GM21423 (cell line): ENCODE measurements at regions not wholly inside any gene's neighbourhood (a gene's known extent, or its start where the extent isn't known, plus 50 kb on each side); places are given as distances from the start of the nearest gene placed in this dataset.
A peak's percentile ranks its signal among the peaks of the same experiment; 100 is the strongest.

ENCODE experiments used
- ATAC-seq: cut with Tn5 transposase; IDR thresholded peaks from one replicate; pipeline ENCODE4 v1.9.1; 2021; ENCODE audit warnings: mild to moderate bottlenecking, moderate library complexity; ENCODE audit not compliant: unreplicated experiment

DNA sequence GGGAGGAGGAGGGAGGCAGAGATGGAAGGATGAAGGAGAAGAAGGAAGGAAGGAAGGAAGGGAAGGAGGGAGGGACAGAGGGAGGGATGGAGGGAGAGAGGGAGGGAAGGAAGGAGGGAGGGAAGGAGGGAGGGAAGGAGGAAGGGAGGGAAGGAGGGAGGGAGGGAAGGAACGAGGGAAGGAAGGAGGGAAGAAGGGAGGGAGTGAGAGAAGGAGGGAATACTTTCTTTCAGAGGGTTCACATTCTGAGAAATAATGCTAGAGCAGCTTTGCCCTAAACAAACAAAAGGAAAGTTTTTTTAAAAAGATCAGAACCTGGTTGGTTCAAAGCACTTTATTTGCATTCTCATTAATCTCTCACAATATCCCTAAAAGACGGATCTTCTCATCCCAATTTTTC lies 96.1 kb upstream of the NXT1 start:
- ATAC-seq = no peak

DNA sequence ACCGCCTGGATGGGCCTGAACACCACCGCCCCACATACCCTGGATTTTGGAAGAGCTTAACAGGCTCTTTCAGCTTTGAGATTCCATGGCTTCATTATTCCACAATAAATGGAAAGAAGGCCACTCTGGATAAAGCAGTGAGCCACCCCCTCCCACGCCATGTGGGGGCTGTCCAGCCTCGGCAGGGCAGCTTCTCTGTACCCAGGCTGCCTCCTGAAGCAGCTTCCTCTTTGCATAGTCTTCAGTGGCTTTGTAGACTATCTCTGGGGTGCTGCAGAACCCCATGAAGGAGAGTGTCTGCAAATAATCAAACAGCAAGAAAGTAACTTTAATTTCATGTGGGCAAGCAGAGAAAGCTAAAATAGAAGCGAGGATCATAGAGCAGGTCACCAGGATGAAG lies 96.6 kb upstream of the NXT1 start:
- ATAC-seq = no peak

DNA sequence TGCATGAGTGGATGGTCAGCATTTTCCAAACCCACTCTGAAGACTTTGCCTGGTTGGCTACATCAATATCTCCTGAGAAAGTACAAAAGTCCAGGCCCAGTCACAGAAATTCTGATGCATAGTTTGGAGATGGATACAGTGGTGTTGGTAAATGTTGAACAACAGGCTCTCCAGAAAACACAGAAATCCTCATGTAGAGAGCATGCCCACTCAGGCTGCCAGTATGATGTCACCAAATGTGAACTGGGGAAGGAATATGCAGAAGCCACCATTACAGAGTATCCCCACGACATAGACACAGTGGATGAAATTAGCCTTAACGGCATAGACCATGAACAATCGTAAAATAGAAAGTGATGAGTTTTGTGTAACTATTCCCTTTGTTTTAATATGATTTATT lies 97.1 kb upstream of the NXT1 start:
- ATAC-seq = no peak

DNA sequence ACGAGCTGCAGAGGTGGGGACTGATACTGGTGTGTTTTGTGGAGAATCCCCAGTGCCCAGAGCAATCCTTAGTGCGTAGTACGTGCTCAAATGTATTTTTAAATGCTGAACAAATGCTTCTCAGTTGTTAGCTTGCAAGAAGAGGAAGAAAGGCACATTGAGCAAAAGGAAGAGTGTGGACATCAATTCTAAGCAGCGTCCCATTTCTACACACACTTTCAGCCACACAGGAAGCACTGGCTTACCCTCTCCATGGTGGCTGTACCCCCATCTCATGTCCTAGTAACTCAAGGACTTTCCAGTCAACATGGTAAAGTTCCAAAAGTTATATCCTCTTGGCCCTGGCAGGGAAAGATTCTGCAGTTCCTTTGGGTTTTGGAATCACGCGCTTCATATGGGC lies 98.8 kb upstream of the NXT1 start:
- ATAC-seq = no peak

DNA sequence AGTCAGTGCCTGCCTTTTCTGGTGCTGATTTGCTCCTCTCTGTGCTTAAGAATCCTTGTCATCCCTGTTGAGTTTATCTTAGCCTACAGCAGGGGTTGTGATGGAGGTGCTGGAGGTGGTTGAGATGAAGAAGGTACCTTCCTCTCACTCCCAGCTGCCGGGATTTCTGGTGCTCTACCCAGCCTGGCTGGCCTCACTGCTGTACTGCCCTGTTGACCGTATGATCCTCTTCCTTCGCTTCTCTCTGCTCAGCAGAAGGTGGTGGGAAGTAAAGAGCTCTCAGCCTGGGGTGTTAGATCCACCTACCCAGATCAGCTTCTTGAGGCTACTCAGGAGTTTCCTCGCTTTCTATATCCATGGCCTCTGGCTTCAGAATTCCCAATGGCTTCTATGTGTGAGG lies 101.0 kb upstream of the NXT1 start:
- ATAC-seq = no peak

DNA sequence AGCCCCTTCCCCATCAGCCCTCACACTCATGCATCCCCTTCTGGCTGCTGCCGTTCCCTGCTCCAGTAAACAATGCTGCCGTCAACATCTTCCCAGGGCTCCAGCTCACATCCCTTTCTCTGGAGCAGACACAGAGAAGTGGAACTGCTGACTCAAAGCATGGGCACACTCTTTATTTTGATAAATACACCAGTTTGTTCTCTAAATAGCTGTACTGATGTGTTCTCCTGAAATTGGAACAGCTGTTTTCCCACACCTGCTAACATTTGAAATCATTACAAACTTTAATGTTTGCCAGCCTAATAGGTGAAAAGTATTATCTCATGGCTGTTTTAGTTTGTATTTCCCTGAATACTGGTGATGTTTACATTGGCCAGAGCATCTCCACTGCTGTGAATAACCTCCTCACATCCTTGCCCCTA lies 102.1 kb upstream of the NXT1 start:
- ATAC-seq = no peak

DNA sequence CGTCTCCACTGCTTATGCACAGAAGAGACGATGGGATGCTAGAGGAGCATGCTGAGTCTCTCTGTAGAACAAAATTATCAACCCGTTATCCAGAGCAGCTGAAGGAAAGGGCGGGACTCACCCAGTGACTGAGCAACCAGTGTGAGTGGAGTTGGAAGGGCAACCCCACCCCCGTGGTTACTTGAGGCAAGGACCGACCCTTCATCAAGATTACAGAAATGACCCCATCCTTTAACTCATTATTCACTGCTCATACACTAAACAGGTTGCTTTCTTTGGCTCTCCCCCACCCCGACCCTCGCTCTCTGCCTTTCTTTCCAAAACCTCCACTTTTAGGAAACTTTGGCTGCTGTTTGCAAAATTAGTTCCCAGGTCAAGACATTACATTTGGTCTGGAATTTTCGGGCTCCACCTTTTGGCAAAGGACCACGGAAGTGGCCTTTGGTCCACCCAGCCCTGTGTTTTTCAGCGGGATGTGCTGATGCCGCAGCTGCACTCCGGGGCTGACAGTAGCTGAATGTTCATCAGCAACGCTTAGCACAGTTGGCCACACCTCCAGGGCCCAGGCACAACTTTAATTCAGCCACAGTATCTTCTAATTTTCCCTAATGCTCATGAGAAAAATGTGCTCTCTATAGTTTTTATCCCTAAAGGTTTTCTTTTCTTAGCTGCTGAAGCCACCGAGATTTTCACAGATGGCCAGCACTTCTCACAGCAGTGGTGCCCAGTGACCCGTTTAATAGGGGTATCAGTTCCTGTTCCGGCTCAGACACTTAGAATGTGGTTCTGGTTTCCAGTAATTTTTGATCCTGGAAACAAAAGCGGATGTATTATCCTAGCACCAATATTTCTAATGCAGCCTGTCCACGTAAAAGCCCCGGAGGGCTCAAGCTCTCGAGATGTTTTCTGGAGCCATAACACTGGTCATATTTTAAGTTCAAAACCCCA lies 103.6 kb upstream of the NXT1 start:
- no peak for ATAC-seq

DNA sequence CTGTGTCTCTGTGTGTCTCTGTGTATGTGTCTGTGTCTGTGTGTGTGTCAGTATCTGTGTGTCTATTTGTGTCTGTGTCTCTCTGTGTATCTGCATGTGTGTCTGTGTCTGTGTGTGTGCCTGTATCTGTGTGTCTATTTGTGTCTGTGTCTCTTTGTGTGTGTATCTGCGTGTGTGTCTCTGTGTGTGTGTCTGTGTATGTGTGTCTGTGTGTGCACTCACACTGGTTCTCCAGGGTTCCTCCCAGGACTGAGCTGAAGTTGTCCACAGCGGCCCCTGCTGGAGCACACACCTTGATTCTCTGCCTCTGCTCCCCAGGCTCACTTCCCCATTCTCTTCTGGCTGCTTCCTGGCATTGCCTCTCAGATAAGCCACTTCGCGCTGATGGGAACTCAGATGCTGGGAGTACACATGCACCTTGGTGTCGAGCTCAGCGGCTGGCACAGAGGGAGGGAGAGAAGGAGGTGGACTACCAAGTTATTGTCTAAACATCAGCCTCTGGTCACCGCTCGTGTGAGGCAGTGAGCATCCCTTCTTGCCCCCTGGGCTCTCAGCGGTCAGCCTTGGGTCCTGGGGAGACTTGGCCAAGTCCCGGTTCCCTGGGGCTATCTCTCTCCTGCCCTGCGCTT lies 104.9 kb upstream of the NXT1 start:
- ATAC-seq = peak; percentile 87

DNA sequence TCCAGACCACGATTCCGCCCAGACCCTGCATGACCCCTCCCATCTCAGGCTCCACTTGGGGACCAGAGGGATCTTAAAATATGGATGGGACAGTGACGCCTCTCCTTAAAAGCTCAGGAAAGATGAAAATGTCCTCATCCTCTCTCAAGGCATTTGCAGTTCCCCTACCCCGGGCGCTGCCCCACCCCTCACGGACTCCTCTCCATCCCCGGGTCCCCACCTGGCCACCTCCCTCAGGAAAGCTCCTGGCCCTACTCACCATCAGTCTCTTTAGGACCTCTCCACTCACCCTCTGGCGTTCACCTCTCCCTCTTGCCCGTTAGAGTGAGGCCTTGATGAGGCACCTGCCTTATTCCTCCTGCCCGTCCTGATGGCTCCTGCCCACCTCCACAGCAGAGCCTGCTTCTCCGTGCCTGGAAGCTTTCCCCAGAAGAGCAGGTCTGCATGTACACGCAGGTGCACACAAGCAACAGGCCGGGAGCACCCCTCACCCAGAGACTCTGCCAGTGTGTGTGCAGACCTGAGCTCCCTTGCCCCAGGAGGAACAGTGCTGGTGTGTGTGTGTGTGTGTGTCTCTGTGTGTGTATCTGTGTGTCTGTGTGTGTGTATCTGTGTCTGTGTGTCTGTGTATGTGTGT lies 105.6 kb upstream of the NXT1 start:
- no peak for ATAC-seq

DNA sequence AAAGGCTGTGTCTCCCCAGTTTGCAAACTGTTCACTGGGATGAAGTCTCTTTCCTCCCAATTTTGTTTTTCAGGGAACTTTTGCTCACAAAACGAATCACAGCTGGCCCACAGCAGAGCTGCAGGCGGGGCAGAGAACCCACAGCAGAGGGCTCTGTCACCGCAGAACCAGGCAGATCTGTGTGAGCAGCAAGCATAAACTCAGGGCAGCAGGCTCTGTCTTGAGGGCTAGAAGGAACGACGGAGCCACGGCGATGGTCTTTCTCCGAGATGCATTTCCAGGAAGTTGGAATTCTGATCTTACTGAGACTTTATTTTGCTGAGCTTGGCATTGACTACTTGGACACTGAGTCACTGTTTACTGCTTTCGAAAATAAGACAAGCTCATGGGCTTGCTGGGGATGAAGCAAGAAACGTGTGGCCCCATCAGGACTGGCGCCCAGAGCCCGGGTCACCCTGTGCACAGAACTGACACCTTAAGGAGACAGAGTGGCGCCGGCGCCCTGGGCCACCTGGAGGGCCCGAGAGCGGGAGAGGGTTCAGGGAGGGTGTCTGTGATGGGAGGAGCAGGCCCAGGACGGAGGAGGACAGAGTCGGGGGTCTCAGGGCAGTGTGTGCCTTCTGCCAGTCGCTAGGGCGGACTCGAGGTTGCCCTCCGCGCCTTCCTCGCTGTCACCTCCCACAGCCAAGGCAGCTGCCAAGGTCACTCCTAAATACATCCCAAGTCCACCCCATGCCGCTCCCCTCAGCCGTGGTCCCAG lies 106.3 kb upstream of the NXT1 start:
- ATAC-seq = no peak

DNA sequence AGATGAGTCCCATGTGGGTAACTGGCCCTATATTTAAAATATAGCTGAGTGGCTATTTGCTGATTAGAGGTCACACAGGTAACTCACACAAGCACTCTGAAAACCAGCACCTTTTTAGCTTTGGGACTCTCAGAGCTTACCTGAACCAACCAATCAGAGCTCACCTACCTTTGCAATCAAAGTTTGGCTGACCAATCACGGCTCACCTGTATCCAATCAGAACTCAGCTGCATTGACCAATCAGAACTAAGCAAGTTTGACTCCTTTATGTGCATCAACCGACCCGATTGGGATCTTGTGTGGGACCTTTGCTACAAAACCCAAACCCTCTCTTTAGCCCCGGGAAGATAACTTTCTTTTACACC lies 106.8 kb upstream of the NXT1 start:
- ATAC-seq = no peak

DNA sequence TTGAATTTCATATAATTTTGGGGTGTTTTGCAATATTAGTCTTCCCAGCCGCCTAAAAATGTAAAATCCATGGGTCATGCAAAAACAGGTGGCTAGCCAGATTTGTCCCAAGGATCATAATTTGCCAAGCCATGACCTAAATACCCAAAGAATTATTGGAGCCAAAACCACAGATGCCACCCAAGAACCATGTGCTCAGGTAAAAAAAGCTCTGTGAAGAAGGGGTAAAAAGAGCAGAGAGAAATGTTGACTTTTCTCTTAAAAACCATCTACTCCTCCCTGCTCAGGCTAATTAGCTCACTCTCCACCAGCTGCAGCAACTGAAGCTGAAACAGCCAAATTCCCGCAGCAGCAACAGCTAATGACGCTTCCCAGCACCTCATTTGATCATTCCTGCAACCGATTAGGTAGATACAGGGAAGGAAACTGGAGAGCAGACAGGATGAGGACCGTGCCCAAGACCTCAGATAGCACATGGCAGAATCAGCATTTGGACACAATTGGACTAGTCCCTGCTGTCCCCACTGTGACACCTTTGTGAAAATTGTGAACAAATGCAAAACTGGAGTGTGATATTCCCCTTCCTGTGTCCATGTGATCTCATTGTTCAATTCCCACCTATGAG lies 107.9 kb upstream of the NXT1 start:
- no peak for ATAC-seq

DNA sequence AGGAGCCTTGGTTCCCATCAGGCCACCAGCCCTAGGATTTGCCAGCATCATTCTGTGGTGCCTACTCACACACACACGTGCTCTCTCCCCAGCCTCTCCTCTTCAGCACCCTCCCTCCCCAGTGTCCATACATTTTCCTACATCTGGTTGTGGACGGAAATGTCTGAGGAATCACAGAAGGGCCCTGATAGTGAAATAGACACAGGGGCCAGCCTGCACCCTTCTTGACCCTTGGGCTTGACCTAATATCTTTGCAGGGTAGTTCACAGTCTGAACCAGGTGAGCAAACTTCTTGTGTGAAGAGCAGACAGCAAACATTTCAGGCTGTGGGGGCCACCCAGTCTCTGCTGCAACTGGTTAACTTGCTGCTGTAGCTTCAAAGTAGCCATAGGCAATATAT lies 108.5 kb upstream of the NXT1 start:
- ATAC-seq = no peak

DNA sequence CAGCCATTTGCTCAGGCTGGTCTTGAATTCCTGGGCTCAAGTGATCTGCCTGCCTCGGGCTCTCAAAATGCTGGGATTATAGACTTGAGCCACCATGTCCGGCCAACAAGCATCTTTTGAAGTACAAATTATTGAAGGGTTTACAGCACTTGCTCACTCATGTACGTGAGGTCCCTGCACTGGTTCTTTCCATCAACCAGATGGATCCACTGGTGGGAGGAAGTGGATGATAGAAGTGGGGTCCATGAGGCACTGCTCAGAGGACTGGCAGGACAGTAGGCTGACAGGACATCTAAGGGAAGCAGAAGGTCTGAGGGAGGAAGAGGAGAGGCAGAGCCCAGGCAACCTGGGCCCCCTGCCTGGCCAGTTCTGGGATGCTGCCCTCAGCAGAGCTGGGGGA lies 109.2 kb upstream of the NXT1 start:
- ATAC-seq = no peak

DNA sequence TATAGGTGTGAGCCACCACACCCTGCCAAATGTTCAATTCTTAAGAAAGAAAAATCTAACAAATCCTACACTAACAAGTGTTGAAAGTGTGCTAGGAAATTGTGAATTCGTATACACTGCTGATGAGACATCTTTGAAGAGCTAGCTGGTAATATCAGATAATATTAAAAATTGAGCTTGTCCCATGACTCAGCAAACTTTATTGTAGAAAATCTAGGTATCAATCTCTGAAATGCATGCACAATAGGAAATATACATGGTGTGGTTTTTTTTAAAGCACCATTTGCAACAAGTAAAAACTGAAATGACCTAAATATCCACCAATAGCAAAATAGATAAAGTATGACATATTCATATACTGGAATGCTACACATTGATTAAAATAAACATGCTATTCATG lies 110.1 kb upstream of the NXT1 start:
- ATAC-seq = no peak

DNA sequence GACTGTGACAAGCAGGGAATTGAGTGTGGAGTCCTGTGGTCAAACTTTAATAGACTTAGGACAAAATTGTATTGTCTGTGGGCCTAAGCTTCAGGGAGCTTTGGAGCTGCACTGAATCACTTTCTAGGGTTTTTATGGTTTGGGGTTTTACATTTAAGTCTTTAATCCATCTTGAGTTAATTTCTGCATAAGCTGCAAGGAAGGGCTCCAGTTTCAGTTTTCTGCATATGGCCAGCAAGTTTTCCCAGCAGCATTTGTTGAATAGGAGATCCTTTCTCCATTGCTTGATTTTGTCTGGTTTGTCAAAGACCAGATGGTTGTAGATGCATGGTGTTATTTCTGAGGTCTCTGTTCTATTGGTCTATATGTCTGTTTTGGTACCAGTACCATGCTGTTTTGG lies 113.4 kb upstream of the NXT1 start:
- no peak for ATAC-seq

DNA sequence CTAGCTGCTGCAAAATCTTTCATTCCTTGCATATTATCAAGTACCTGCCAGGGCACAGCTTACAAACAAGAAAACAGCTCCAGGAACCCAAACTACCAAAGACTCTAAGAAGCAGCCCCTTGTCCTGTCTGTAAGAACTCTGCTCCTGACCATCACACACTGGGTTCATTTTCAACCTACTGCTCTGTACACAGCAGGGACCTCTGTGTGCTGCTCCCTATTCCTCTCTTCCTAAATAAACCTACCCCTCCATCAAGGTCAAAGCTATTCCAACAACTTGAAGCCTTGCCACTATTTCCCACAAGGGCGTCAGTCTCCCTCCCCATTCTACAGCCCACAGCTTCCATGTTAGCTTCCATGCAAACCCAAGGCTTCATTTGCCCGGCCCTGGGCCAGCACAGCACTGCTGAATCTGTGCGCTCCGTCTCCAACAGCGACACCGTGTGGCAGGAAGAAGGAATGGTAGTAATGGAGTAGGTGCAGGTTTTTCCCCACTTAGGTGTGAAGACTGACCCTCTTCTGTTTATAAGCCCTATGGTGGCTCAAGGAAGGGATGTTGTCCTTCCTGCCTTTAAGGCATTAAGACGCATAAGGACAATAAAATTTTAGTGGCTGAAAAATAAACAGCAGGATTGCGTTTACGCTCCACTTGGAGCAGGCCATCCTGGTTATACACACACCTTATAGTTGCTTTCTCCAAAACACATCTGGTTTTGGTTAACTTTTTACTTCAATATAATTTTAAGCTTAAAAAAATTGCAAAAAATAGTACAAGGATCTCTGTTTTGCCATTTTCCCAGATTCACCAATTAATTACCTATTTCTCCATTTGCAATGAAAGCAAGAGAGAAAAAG lies 115.2 kb upstream of the NXT1 start:
- peak; percentile 53 for ATAC-seq

DNA sequence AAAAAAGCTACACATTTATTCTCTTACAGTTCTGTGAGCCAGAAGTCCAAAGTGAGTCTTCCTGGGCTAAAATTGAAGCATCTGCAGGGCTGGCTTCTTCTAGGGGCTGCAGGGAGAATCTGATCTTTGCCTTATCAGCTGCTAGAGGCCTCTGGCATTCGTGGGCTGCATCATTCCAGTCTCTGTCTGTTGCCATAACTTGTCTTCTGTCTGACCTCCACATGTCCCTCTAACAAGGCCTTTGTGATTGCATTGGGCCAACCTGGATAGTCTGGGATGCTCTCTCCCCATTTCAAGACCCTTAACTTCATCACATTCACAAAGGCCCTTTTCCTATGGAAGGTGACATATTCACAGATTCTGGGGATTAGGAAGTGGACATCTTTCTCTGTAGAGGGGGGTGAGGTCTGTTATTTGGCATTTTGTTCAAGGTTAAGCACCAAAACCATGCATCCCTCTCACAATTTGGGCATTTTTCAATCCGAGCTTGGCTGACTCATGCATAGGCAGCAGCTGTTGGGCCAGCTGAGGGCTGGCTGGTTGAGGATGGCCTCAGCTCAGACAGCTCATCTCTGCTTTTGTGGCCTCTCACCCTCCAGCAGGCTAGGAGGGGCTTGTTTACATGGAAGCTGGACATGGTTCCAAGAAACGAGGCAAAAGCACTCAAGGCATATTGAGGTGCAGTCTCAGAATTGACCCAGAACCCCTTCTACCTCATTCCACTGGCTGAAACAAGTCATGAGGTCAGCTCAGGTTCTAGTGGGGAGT lies 116.1 kb upstream of the NXT1 start:
- no peak for ATAC-seq

DNA sequence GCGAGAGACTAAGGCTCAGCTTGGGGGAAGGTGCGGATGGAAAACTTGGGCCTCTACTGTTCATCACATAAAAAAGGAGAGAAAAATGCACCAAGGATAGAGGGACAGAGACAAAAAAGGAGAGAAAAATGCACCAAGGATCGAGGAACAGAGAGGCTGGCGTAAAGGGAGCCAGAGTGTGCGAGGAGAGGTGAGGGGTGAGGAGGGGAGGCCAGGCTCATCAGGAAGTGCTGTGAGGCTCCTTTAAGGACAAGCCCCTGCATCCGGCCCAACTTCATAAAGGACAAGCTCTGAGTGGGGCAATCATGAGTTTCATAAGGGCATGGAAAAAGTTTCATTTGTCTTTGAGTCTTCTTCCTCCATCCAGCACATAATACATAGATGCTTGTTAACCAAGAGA lies 117.2 kb upstream of the NXT1 start:
- no peak for ATAC-seq
